Gastroesophageal sphincter (tissue), 3 donors: ENCODE measurements at regions not wholly inside any gene's neighbourhood (a gene's known extent, or its start where the extent isn't known, plus 50 kb on each side); places are given as distances from the start of the nearest gene placed in this dataset.
"Not testable (repeated sequence)": the region's sequence is repeated elsewhere in the genome, so short reads cannot be mapped to it uniquely, and the experiment has no call there.

Experiments
- EP300 ChIP-seq: sonication (generic); formaldehyde crosslinking; IDR thresholded peaks from one replicate; pipeline ENCODE4 v1.6.1; 2017; ENCODE audit warnings: antibody characterized with exemption, mild to moderate bottlenecking
- POLR2A ChIP-seq, 2 donors: fragments of 450-650 bp; IDR thresholded peaks; one replicate each; pipeline ENCODE4 v1.6.1; 2017; ENCODE audit warnings: antibody characterized with exemption in 2 of 2, mild to moderate bottlenecking in 2 of 2, moderate library complexity in 1 of 2
- POLR2AphosphoS5 ChIP-seq: sonication (generic); formaldehyde crosslinking; IDR thresholded peaks from one replicate; pipeline ENCODE4 v1.6.1; 2017; ENCODE audit warnings: antibody characterized with exemption
- TF ChIP-seq, protein P1 (sequence below), 4 experiments: fragments of 200-600 bp in 2 of 4; fragments of 450-650 bp in 2 of 4; sonication (generic) in 1 of 4; IDR thresholded peaks; one replicate each; pipeline ENCODE4 v1.5.1; 2017 to 2019; ENCODE audit warnings: antibody characterized with exemption in 4 of 4, mild to moderate bottlenecking in 2 of 4, moderate library complexity in 2 of 4

DNA sequence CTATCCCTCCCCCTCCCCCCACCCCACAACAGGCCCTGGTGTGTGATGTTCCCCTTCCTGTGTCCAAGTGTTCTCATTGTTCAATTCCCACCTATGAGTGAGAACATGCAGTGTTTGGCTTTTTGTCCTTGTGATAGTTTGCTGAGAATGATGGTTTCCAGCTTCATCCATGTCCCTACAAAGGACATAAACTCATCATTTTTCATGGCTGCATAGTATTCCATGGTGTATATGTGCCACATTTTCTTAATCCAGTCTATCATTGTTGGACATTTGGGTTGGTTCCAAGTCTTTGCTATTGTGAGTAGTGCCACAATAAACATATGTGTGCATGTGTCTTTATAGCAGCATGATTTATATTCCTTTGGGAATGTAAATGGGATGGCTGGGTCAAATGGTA lies 295.1 kb downstream of the KLHL13 start:
- TF ChIP-seq, protein P1, sequence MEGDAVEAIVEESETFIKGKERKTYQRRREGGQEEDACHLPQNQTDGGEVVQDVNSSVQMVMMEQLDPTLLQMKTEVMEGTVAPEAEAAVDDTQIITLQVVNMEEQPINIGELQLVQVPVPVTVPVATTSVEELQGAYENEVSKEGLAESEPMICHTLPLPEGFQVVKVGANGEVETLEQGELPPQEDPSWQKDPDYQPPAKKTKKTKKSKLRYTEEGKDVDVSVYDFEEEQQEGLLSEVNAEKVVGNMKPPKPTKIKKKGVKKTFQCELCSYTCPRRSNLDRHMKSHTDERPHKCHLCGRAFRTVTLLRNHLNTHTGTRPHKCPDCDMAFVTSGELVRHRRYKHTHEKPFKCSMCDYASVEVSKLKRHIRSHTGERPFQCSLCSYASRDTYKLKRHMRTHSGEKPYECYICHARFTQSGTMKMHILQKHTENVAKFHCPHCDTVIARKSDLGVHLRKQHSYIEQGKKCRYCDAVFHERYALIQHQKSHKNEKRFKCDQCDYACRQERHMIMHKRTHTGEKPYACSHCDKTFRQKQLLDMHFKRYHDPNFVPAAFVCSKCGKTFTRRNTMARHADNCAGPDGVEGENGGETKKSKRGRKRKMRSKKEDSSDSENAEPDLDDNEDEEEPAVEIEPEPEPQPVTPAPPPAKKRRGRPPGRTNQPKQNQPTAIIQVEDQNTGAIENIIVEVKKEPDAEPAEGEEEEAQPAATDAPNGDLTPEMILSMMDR (IDR thresholded peaks at IDR 0.05) = not testable (repeated sequence)
- TF ChIP-seq POLR2AphosphoS5; POLR2A (IDR thresholded peaks at IDR 0.05); EP300: not testable (repeated sequence)
